ENCODE measurements at regions not wholly inside any gene's neighbourhood (a gene's known extent, or its start where the extent isn't known, plus 50 kb on each side); places are given as distances from the start of the nearest gene placed in this dataset.
"Not testable (repeated sequence)": the region's sequence is repeated elsewhere in the genome, so short reads cannot be mapped to it uniquely, and the experiment has no call there.

DNA sequence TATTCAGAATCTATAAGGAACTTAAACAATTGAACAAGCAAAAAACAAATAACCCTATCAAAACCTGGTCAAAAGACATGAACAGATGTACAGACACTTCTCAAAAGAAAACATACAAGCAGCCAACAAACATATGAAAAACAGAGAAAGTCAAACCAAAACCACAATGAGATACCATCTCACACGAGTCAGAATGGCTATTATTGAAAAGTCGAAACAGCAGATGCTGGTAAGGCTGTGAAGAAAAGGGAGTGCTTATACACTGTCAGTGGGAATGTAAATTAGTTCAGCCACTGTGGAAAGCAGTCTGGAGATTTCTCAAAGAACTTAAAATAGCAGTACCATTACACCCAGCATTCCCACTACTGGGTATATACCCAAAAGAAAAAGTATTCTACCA is 520.1 kb downstream of the LTN1 start:
- not testable (repeated sequence) for DNase-seq (ENCODE audit: low read depth in 2 of 2)

DNA sequence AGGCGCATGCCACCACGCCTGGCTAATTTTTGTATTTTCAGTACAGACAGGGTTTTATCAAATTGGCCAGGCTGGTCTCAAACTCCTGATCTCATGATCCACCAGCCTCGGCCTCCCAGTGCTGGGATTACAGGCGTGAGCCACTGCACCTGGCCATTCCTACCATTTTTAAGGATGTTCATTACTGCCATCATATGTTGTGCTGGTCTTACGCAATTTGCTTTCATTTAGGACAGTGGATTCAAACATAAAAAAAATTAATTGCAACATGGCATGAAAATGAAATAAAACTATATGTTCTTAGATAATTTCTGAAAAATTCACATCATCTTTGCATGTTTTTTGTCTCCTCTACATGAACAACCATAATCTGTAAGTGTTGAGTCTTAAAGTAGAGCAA is 527.7 kb downstream of the LTN1 start:
- no peak for DNase-seq (ENCODE audit: low read depth in 2 of 2)

DNA sequence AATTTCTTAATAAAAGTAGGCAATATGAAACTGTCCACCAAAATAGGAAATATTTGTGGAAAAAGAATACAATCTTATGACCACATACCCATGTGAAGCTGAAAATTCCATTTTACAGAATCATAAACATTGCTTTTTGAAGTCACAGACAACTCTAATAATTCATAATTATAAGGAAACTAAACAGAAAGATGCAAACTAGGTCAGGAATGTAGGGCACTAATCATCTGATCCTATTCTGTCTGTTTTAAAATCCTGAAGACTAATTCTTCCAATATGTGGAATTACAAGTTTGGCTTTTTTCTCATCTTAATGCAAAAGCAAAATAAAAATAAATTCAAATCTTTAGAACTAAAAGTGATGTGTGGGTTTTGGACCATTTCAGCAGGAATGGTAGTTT is 528.6 kb downstream of the LTN1 start:
- no peak for DNase-seq (ENCODE audit: low read depth in 2 of 2)

- DNase-seq (ENCODE audit: low read depth in 2 of 2) = no peak
Measured at GRCh38 chr21:28459193-28459592, 533.5 kb downstream of the LTN1 start.

DNA sequence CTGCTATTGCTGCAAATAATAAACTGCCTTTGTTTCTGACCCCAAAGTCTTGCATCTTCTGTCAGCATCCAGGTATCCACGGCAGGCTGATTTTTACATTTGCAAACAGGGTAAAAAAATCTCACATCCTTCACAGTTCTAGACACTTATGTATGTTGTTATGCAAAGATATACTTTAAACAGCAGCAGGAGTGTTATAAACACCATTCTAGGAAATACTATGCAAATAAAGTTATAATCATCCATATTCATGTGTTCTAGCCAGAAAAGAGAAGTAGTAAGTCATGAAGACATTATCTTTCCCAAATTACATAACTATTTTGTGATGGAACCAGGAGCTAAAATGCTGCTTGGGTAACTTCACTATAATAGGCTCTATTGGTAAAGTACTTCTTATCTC is 534.2 kb downstream of the LTN1 start:
- DNase-seq (ENCODE audit: low read depth in 2 of 2) = no peak

DNA sequence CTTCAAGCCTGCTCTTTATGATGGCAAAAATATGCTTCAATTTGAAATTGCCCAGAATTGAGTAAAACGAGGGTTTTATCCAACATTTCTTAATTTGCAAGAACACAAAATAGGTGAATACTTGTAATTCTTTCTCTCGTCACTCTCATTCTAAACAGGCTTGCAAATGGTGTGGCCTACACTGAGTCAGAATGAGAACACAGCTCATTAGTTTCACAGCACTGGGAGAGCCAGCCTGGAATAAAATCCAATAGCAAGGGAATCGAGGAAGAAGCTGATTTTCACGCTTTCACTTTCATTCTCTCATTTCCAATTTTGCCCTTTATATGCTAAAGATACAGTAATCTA is 537.5 kb downstream of the LTN1 start:
- peak in 1 of 2 donors; percentile 44 for DNase-seq (ENCODE audit: low read depth in 2 of 2)

- peak; percentile 19 to 77 for DNase-seq (ENCODE audit: low read depth in 2 of 2)
Measured at GRCh38 chr21:28454564-28455252, 538.0 kb downstream of the LTN1 start.

GRCh38 chr21:28447462-28447861 is 545.2 kb downstream of the LTN1 start:
- no peak for DNase-seq (ENCODE audit: low read depth in 2 of 2)

DNA sequence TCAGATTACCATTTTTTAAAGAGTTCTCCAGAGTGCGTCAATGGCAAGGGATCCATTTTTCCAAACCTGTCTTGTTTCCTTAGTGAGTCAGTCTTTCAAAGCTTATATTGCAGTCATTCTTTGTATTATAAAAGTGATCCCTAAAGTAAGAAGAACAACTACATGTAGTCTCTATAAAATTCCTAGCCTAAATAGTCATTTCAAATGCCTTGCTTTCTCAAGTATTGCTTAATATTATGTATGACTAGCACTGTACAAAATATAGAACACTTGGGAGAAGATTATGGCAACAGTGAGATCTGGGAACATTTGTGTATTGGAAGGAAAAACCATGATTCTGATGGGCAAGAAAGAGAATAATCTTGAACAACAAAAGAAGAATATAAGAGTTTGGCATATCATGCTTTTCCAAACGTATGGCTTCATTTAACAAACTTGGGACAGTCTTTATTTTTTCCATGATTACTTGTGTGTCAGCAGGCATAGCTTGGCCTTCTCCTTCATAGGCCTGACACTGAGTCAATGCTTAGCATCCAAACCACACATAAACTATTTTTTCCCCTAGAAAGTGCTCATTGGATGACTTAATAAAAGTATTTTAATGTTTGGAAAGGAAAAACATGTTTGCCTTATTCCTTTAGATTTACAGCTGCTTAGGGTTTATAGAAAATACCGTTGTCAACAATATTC is 547.4 kb downstream of the LTN1 start:
- DNase-seq (ENCODE audit: low read depth in 2 of 2) = no peak

- DNase-seq (ENCODE audit: low read depth in 2 of 2) = no peak
Measured at GRCh38 chr21:28444557-28444956, 548.1 kb downstream of the LTN1 start.

GRCh38 chr21:28444111-28444510 is 548.6 kb downstream of the LTN1 start:
- no peak for DNase-seq (ENCODE audit: low read depth in 2 of 2)

DNA sequence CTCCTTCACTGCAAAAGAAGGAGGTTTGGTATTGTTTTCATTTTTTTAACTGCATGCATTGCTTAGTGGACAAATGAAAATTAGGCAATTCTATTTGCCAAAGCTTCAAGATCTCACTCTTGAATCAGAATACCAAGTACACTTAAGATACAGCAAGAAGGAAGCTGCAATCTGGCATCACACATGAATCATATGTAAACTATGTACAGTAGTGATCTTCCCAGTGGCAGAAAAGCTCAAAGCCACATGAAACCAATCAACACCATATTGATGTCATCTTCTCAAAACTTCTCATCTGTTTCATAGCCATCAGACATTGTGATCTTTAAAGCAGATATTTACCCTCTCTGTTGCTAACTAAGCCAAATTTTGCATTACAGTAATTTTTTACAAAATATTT is 550.1 kb downstream of the LTN1 start:
- peak in 1 of 2 donors; percentile 49 for DNase-seq (ENCODE audit: low read depth in 2 of 2)

DNA sequence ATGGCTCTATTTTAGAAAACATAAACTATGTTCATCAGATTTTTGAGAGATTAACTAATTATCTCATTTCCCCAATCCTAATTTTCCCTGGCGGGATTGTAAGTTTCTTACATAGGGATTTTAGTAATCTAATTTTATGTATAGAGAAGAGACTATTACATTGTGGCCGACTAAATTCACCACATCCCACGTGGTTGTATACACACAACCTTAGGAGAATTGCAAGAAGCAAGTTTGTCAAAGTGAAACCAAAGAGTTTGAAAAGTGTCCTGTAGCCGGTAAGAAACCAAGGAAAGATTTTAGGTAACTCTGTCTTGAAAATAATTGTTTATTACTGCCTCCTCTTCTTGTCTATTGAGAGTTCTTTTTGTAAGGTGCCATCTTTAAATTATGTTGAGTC is 550.6 kb downstream of the LTN1 start:
- DNase-seq (ENCODE audit: low read depth in 2 of 2) = no peak

DNA sequence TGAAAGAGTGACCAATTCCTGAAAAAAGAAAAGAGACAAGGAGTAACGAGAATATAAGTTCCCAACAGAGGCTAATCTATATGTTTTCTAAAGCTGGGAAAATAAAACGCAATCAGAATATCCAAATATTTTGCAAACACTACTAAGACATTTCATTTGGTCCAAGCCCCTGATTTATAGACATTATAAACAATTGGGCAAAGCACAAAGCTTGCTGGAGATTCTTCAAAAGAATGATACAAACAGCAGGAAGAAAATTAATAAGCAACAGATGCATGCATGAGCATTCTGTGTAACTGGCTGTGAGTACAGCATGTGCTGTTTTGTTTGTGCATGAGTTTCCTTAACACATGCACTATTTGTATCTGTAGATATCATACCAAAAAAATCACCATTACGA is 552.9 kb downstream of the LTN1 start:
- DNase-seq (ENCODE audit: low read depth in 2 of 2) = no peak

- DNase-seq (ENCODE audit: low read depth in 2 of 2) = no peak
Measured at GRCh38 chr21:28439251-28439650, 553.4 kb downstream of the LTN1 start.

DNA sequence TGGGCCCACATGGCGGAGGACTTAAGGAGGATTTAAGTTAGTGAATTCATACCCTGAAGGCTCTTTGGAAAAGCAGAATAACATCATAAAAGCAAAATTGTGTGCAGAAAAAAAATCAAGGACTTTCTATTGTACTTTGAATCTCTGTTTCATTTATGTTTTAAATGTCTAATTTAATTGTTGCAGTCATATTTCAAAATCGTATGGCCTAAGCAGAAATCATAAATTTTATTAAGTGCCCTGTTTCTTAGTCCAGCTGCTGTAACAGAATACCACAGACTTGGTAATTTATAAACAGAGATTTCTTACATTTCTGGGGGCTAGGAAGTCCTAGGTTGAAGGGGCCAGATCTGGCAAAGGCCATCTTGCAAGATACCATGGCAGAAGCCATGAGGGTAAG is 555.6 kb downstream of the LTN1 start:
- no peak for DNase-seq (ENCODE audit: low read depth in 2 of 2)

- DNase-seq (ENCODE audit: low read depth in 2 of 2) = peak in 1 of 2 donors; percentile 73
Measured at GRCh38 chr21:28436286-28436932, 556.3 kb downstream of the LTN1 start.

DNA sequence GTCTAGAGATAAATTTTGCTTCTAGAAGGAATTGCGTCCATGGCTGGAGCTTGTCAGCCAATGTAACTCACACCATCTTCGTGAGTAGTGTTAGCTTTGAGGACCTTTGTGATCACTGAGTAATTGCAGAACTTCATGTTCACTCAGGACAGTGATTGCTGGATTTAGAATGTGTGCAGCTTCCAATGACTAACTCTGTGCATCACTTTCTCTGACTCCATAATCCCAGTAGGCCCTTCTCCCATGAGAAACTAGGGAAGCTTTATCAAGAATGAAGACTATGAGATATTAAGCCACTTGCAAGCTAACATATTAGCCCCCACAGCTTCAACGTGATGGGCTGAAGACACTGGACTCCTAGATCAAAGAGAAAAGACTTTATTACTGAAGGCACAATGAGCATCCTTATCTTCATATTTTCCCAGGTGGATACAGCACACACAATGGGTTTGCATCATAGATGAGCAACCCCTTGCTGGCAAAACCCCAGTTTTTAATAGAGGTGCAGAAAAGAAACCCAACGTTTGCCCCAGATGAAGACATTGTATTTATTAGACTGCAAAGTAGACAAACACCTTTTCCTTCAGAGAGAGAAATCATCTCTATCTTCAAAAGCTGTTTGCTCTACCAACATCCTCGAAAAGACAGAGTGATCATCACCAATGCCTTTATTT is 561.0 kb downstream of the LTN1 start:
- DNase-seq (ENCODE audit: low read depth in 2 of 2) = no peak

GRCh38 chr21:28431022-28431421 is 561.7 kb downstream of the LTN1 start:
- DNase-seq (ENCODE audit: low read depth in 2 of 2) = no peak

GRCh38 chr21:28429161-28429560 is 563.5 kb downstream of the LTN1 start:
- DNase-seq (ENCODE audit: low read depth in 2 of 2) = no peak

DNA sequence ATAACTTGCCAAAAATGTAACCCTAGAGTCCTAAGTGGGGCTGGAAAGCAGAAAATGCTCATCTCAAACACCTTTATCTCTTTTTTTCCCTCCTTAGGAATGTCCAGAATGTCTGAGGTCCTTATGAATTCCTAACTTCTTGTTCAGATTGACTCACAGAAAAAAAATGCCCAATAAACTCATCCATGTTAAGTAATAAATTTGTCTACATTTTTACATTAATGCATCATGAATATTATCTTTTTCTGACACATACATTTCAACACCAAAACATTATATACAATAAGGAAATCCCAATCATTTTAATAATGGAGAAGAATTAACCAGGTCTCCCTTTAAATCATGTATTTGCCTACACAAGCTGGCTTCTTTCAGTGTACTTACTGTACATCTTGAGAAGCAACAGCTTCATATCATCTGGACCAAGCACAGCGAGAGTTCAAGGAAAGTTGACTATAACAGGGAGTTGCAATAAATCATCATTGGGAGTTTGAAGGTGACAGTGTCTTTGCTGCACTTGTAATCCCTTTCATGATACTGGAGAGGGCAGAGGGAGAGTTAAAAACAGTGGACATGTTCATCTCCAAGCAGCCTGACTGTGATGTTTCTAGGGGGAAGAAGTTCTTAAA is 565.2 kb downstream of the LTN1 start:
- no peak for DNase-seq (ENCODE audit: low read depth in 2 of 2)

DNA sequence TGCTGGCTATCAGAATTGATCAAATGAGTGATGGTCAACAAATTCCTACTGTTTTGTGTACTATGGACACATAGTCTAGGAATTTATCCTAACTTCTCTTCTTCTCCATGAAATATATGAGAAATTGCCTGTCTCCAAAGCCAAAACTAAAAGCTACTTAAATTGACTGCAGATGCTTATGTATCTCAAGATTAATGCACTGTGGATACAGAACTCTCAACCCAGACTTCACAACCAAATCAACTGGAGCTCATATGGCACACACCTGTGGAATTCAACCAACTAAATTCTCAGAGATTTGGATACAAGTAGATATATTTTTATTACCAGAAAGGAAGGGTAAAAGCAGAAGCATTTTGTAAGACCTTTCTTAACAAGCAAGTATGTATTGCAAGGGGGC is 566.1 kb downstream of the LTN1 start:
- DNase-seq (ENCODE audit: low read depth in 2 of 2) = no peak

Measured in lung microvascular endothelial cell (primary cell).